Common myeloid progenitor, CD34-positive (primary cell): ENCODE measurements at regions not wholly inside any gene's neighbourhood (a gene's known extent, or its start where the extent isn't known, plus 50 kb on each side); places are given as distances from the start of the nearest gene placed in this dataset.

Experiments
- CTCF ChIA-PET: fragments of 350-600 bp; sonication (Branson Sonifier 250); formaldehyde crosslinking; loops from one replicate; lab custom pipeline; 2021; ENCODE audit warnings: antibody characterized with exemption; lab: Charles Lee
- POLR2A ChIA-PET: fragments of 350-600 bp; sonication (Branson Sonifier 250); formaldehyde crosslinking; loops from one replicate; lab custom pipeline; 2021; ENCODE audit warnings: antibody characterized with exemption; lab: Charles Lee
- DNase-seq, 3 donors: peaks; one replicate each; pipeline versions ENCODE4 v3.0.0 to v3.0.0-alpha.2; 2013
- H3K27ac ChIP-seq, 2 experiments: 1 replicate in 1 of 2; 2 replicates in 1 of 2; pipeline ENCODE4 v1.7.0; 2013; ENCODE audit warnings: inconsistent platforms in 2 of 2, low read length in 2 of 2, mild to moderate bottlenecking in 2 of 2, low read depth in 1 of 2, moderate library complexity in 1 of 2; ENCODE audit not compliant: severe bottlenecking in 2 of 2, insufficient read depth in 1 of 2, poor library complexity in 1 of 2
- H3K27me3 ChIP-seq, 5 experiments: replicated peaks in 2 of 5; 1 replicate in 3 of 5; 2 replicates in 2 of 5; pipeline versions ENCODE4 v1.6.1 to v1.7.0; 2013; ENCODE audit warnings: low read length in 4 of 5, mild to moderate bottlenecking in 2 of 5, moderate library complexity in 2 of 5, inconsistent platforms in 1 of 5; ENCODE audit not compliant: insufficient read depth in 5 of 5, control insufficient read depth in 4 of 5
- H3K36me3 ChIP-seq, 4 experiments: 1 replicate in 2 of 4; 2 replicates in 2 of 4; pipeline versions ENCODE4 v1.6.1 to v1.7.0; 2013; ENCODE audit warnings: low read length in 3 of 4, control low read depth in 1 of 4, mild to moderate bottlenecking in 1 of 4; ENCODE audit not compliant: control insufficient read depth in 4 of 4, insufficient read depth in 4 of 4
- H3K4me1 ChIP-seq, 4 experiments: 1 replicate in 3 of 4; 2 replicates in 1 of 4; pipeline versions ENCODE4 v1.6.1 to v1.7.1; 2013; ENCODE audit warnings: low read length in 3 of 4, mild to moderate bottlenecking in 3 of 4, control low read depth in 1 of 4, inconsistent platforms in 1 of 4, moderate library complexity in 1 of 4; ENCODE audit not compliant: control insufficient read depth in 4 of 4, insufficient read depth in 4 of 4; ENCODE audit errors: control extremely low read depth in 1 of 4
- H3K4me3 ChIP-seq, 7 experiments: 1 replicate in 4 of 7; 2 replicates in 3 of 7; pipeline versions ENCODE4 v1.5.1 to v1.7.0; 2013; ENCODE audit warnings: mild to moderate bottlenecking in 7 of 7, low read length in 6 of 7, moderate library complexity in 6 of 7, inconsistent platforms in 2 of 7, low read depth in 2 of 7, control low read depth in 1 of 7; ENCODE audit not compliant: insufficient read depth in 4 of 7, control insufficient read depth in 1 of 7; ENCODE audit errors: extremely low read depth in 1 of 7
- H3K9me3 ChIP-seq, 5 experiments: 1 replicate in 4 of 5; 2 replicates in 1 of 5; pipeline versions ENCODE4 v1.6.1 to v1.7.1; 2013; ENCODE audit warnings: low read length in 4 of 5, mild to moderate bottlenecking in 2 of 5, inconsistent platforms in 1 of 5, low read depth in 1 of 5, moderate library complexity in 1 of 5; ENCODE audit not compliant: control insufficient read depth in 4 of 5, insufficient read depth in 2 of 5; ENCODE audit errors: control extremely low read depth in 1 of 5
- WGBS: methylation state at CpG from one replicate; pipeline ENCODE4 v1.1.5; 2013; ENCODE audit not compliant: insufficient coverage; 5-methylcytosine and 5-hydroxymethylcytosine counted together

DNA sequence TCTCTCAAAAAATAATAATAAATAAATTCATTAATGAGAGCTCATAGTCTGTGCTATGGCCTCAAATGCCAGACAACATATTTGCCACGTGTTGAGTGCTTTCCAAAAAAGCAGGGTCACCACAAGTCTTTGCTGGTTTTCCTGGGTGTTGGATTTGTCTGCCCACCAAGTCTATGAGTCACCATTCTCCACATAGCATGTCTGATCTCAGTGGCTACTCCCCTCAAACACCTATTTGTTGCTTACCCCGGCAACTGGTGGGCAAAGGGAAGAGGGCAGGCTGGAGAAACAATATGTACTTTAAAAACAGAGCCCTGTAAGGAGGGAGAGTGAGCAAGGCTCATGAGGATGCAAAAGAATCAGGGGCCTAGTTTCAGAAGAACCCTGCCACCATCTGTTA is 120.0 kb upstream of the ARRDC4 start:
- Histone ChIP-seq H3K9me3 (no peaks in the 10 kb centered on the region), H3K27me3 (peaks cover 0 to 3% (median 0%) of the 10 kb centered on the region in 5 experiments), H3K4me1 (no peaks in the 10 kb centered on the region), H3K4me3 (no peak overlapping the region), H3K36me3 (no peaks in the 10 kb centered on the region), H3K27ac (no peak overlapping the region)
- ChIA-PET POLR2A (no interaction called here), CTCF (no interaction called here)
- WGBS: 80% methylated on average over 1 of the region's 2 CpGs
- no peak for DNase-seq

DNA sequence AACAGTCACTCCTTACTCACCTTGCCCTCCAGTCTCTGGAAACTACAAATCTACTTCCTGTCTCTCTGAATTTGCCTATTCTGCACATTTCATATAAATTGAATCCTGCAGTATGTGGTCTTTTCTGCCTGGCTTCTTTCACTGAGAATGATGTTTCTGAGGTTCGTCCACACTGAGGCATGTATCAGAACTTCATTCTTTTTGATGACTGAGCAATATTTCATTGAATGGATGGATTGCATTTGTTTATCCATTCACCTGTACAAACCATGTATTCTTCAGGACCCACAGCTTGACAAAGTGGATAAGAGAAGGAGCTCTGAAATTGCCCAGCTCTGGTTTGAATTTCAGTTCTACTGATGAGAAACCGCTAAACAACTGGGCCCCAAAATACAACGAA is 118.9 kb upstream of the ARRDC4 start:
- CTCF ChIA-PET: no interaction called here

DNA sequence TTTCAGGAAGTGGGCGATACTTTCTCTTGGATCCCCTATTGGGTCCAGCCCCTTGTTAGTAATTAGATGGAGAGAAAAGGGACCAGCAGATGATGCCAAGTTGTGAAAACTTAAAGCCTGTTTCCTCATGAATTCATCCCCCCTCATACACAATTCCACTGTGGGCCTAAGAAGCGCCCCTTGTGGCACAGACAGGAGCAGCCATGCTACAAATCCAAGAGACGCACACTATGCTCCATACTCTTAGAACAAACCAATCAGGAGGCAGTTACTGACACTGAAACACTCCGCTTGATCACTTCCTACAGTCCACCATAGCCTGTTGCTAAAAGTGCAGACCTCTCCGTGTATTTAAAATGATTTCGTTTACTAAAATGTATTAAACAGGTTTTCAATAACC is 111.3 kb upstream of the ARRDC4 start:
- 87% methylated on average over 5 of the region's 6 CpGs for WGBS
- Histone ChIP-seq H3K4me3 (no peak overlapping the region), H3K9me3 (peaks cover 0 to 2% (median 2%) of the 10 kb centered on the region in 5 experiments), H3K4me1 (no peaks in the 10 kb centered on the region), H3K27ac (no peak overlapping the region), H3K27me3 (peaks cover 0 to 2% (median 0%) of the 10 kb centered on the region in 5 experiments), H3K36me3 (no peaks in the 10 kb centered on the region)
- DNase-seq: no peak
- CTCF ChIA-PET: no interaction called here
- POLR2A ChIA-PET: no interaction called here

More for the DNA sequence above, 118.9 kb upstream of the ARRDC4 start:
- Histone ChIP-seq H3K9me3 (no peaks in the 10 kb centered on the region), H3K27ac (no peak overlapping the region), H3K27me3 (peaks cover 0 to 3% (median 0%) of the 10 kb centered on the region in 5 experiments), H3K36me3 (no peaks in the 10 kb centered on the region), H3K4me3 (no peak overlapping the region), H3K4me1 (no peaks in the 10 kb centered on the region)
- POLR2A ChIA-PET: no interaction called here
- 100% methylated on average over 2 of the region's 3 CpGs for WGBS
- no peak for DNase-seq

DNA sequence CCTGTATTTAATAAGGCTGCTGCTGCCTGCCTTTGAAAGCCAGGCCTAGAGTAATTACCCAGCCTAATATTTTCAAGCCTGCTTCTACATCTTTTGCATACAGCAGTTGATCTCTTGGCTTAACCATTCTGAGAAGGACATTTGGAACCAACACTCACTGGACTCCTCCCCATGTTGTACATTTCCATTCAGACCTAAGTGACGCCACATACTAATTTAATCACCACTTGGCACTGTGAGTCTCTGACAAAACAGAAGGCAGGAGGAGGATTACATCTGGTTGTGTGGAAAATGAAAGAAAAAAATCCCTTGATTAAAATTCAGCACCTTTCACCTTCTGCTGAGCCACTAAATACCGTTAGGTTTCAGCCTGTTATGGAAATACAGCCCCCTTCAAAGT is 102.2 kb upstream of the ARRDC4 start:
- Histone ChIP-seq H3K36me3 (no peaks in the 10 kb centered on the region), H3K27ac (no peak overlapping the region), H3K4me3 (no peak overlapping the region), H3K9me3 (peaks cover 0 to 13% (median 3%) of the 10 kb centered on the region in 5 experiments), H3K4me1 (no peaks in the 10 kb centered on the region), H3K27me3 (peaks cover 0 to 2% (median 0%) of the 10 kb centered on the region in 5 experiments)
- POLR2A ChIA-PET: no interaction called here
- CTCF ChIA-PET: no interaction called here
- no peak for DNase-seq
- 100% methylated on average over 1 of the region's 2 CpGs for WGBS

DNA sequence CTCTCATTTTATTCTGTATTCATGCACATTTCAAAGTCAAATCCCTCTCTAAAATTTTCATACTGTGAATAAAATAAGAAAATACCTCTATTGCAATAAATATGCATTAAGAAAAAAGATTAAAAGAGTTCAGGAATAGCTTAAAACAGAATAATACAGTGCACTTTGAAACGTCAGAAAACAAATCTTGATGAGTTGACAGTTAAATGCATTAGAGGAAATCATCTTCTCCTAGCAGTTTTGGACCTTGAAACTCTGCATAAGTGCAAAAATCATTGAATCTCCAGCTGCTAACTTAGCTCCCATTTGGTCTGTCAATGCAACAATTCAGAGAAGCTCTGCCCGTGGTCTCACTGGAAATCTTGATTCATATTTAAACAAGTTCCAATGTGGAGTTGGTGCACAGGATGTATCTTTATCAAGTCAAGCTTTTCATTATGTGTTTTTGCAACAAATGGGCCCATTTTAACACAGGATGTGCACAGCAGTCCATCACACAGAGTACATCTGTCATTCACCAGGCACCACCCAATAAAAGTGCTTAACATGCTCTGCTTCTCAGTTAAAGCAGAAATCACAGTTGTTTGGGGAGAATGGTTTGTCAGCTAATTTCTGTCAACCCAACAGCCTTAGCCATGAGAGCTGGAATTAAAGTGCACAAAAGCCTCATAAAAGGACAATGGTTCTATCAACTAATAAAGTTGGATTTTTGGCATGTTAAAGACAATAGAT is 98.8 kb upstream of the ARRDC4 start:
- H3K4me3 ChIP-seq: no peak overlapping the region
- no peaks in the 10 kb centered on the region for H3K36me3 ChIP-seq
- peaks cover 0 to 6% (median 1%) of the 10 kb centered on the region in 5 experiments for H3K27me3 ChIP-seq
- WGBS: 78% methylated on average over 1 of the region's 2 CpGs
- H3K4me1 ChIP-seq: no peaks in the 10 kb centered on the region
- H3K27ac ChIP-seq: no peak overlapping the region
- POLR2A ChIA-PET: no interaction called here
- H3K9me3 ChIP-seq: peaks cover 0 to 8% (median 3%) of the 10 kb centered on the region in 5 experiments
- no peak for DNase-seq
- CTCF ChIA-PET: no interaction called here

DNA sequence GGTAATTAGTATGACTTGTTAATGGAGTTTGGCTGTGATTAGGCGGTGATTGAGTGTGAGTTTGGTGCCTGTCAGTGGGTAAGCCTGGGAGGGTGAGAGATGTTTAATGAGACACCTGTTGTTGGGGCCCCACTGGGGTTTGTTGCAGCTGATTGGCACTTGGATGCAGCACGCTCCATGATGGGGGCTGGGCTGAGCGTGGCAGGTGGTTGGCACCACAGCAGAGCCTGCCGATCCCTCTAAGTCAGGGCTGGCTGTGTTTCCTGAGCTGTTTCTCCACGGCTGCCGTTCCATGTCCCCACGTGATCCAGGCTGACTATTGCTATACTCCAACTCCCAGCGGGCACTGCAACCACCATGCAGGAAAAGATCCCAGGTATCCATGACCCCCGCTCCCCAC is 93.5 kb upstream of the ARRDC4 start:
- no peak for DNase-seq
- H3K9me3 ChIP-seq: peaks cover 0 to 3% (median 1%) of the 10 kb centered on the region in 5 experiments
- no peaks in the 10 kb centered on the region for H3K36me3 ChIP-seq
- no peak overlapping the region for H3K4me3 ChIP-seq
- CTCF ChIA-PET: no interaction called here
- no peaks in the 10 kb centered on the region for H3K4me1 ChIP-seq
- WGBS: 92% methylated on average over 9 of the region's 9 CpGs
- H3K27ac ChIP-seq: no peak overlapping the region
- POLR2A ChIA-PET: no interaction called here
- peaks cover 0 to 11% (median 0%) of the 10 kb centered on the region in 5 experiments for H3K27me3 ChIP-seq

DNA sequence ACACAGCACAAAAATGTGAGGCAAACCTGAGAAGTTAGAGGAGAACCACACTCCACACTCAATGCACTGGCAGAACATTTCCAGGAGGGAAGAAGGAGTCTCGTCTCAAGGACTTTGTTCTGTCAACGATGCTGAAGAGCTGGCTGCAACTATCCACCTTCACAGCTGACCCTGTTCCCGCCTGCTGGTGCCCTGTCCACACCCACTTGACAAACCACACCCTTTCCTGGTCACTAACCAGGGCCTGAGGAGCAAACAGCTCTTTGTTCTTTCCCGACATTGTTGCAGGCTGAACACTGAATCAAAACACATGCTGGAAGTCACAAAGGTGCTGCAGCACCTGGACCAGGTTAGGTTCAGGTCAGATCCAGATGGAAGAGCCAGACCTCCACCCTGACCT is 92.6 kb upstream of the ARRDC4 start:
- no peak for DNase-seq
- ChIA-PET CTCF (no interaction called here), POLR2A (no interaction called here)
- WGBS: 73% methylated on average over 2 of the region's 4 CpGs
- no peak overlapping the region for H3K4me3 ChIP-seq
- H3K9me3 ChIP-seq: peaks cover 0 to 3% (median 0%) of the 10 kb centered on the region in 5 experiments
- H3K4me1 ChIP-seq: no peaks in the 10 kb centered on the region
- peaks cover 0 to 11% (median 0%) of the 10 kb centered on the region in 5 experiments for H3K27me3 ChIP-seq
- H3K27ac ChIP-seq: no peak overlapping the region
- H3K36me3 ChIP-seq: no peaks in the 10 kb centered on the region
